ENCODE measurements at regions not wholly inside any gene's neighbourhood (a gene's known extent, or its start where the extent isn't known, plus 50 kb on each side); places are given as distances from the start of the nearest gene placed in this dataset.

- TF ChIP-seq CTCF (IDR thresholded peaks at IDR 0.05) (no peak), EZH2 (IDR thresholded peaks at IDR 0.05; ENCODE audit: borderline replicate concordance, insufficient read depth, low read depth, low read length, poor library complexity, severe bottlenecking) (no peak)
Measured at GRCh38 chr6:100260584-100260983, 204.1 kb downstream of the SIM1 start.
